Amygdala (tissue), 56 donors: ENCODE measurements at regions not wholly inside any gene's neighbourhood (a gene's known extent, or its start where the extent isn't known, plus 50 kb on each side); places are given as distances from the start of the nearest gene placed in this dataset.
"Not testable (repeated sequence)": the region's sequence is repeated elsewhere in the genome, so short reads cannot be mapped to it uniquely, and the experiment has no call there.

ENCODE experiments used
- DNase-seq, 56 donors: peaks; one replicate each; lab custom pipeline; 2025; lab: John Stamatoyannopoulos, UW

DNA sequence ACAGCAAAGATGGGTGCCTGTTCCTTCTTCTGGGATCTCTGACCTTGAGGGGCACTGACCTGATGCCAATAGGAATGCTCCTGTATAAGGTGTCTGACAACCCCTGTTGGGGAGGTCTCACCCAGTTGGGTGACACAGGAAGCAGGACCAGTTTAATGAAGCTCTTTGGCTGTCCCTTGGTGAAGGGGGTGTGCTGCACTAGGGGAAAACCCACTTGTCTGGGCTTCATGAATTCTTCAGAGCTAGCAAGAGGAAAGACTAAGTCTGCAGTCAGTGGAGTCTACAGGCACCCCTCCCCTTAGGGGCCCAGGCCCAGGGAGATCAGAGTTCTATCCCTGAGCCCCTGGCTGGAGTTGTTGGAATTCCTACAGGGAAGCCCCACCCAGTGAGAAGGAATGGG lies 550.8 kb upstream of the CHAC2 start:
- no peak for DNase-seq

DNA sequence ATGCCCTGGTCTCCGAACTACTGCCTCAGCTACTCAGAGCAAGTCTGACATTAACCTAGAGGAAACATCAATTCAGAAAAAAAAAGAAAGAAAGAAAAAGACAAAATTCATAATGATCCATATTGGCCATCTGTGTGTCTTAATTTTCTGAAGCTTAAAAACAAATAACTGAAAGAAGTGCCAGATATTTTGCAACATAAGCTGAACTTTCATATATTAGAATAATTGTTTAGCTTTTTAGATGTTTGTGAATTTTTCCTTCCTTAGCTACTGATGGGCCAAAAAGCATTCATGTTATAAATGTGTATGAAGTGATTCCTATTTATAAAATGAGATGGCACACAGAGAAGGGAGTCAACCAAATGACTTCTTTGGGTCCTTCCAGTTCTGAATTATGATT lies 555.0 kb upstream of the CHAC2 start:
- DNase-seq = no peak

DNA sequence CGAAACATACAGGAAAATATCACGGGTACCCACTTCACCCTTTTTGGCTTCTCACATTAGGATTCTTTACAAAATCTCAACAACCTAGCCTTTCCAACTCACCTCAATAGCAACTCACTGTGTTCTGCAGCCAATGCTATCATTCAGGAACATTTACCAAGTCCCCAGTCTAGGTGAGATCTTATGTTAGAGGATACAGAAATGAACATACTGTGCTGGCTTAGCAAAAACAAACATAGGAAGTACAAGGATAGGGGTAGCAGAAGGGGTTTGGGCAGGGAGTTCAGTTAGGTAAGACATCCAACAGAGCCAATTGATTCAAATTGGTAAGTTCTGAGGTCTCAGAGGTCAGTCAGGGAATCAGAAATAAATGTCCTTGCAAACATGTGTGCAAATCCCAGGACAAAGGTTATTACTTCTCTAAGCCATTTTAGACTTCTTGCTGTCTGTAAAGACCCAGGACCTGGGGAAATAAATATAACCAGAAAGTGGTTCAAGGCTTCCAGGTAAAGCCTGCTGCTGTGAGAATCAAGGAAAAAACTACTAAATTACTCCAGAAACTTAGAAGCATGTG lies 556.3 kb upstream of the CHAC2 start:
- DNase-seq = no peak

GRCh38 chr2:53210538-53210937 lies 557.1 kb upstream of the CHAC2 start:
- no peak for DNase-seq

DNA sequence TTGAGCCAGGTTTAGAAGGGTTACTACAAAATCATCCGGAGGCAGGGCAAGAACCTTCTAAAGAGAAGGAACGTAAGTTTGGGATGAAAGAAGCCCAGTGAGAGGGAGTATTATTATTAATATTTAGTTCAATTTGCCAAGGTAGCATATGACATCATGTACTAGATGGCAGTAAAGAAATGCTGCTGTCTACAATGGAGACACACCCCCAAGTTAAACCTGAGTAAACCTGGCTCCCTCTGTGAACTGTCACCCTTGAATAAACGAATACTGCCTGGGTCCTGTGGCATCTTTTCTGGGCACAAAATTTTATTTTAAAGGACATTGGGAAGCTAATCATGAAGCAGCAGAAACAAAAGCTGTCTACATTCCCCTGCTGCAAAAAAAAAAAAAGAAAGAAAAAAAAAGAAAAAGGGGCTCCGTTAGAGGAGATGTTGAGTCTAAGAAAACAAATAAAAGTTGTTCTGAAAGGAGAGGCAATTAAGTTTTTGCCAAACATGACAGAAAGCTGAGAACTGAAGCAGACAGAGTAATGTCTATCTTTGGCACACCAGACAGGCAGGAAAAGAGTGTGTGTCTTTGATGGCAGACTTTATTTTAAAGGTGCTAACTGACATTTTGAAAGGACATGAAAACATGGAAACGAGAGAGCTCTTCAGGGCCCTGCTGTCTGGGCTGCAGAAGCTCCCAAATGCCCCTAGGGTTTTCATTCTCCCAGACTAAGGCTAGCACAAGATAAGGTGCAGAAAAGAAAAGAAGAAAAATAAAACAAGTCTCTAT lies 557.7 kb upstream of the CHAC2 start:
- DNase-seq = no peak

- DNase-seq = no peak
These were observed 558.8 kb upstream of the CHAC2 start for GRCh38 chr2:53208815-53209214.

DNA sequence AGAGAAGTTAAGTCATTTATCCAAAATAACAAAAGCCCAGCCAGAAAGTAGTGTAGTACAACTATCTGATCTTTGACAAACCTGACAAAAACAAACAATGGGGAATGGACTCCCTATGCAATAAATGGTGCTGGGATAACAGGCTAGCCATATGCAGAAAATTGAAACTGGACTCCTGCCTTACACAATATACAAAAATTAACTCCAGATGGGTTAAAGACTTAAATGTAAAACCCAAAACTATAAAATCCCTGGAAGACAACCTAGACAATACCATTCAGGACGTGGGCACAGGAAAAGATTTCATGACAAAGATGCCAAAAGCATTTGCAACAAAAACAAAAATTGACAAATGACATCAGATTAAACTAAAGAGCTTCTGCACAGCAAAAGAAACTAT lies 561.4 kb upstream of the CHAC2 start:
- not testable (repeated sequence) for DNase-seq

DNA sequence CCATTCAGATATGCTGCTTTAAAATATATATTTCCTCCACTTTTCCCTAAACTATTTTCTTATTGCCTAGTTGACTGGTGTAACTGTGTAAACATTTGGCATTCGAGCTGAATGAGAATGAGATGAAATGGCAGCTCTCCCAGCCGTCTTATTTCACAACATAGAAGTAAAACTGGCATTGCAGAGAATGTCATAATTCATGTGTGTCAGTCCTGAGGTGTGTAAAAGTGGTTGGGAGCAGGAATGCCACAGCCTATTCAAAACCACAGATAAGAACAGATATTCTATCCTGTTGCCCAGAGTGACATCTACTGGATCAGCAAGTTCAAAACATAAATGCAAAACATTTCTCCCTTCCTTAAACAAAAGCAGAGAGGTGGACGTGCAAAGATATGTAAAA lies 565.5 kb upstream of the CHAC2 start:
- DNase-seq = no peak

GRCh38 chr2:53200072-53200471 lies 567.5 kb upstream of the CHAC2 start:
- DNase-seq = no peak

- no peak for DNase-seq
These were observed 578.6 kb upstream of the CHAC2 start for GRCh38 chr2:53188851-53189510.

- DNase-seq = no peak
These were observed 584.0 kb upstream of the CHAC2 start for GRCh38 chr2:53183581-53183980.

- no peak for DNase-seq
These were observed 585.0 kb upstream of the CHAC2 start for GRCh38 chr2:53182601-53183000.

- no peak for DNase-seq
These were observed 585.8 kb upstream of the CHAC2 start for GRCh38 chr2:53181759-53182158.

DNA sequence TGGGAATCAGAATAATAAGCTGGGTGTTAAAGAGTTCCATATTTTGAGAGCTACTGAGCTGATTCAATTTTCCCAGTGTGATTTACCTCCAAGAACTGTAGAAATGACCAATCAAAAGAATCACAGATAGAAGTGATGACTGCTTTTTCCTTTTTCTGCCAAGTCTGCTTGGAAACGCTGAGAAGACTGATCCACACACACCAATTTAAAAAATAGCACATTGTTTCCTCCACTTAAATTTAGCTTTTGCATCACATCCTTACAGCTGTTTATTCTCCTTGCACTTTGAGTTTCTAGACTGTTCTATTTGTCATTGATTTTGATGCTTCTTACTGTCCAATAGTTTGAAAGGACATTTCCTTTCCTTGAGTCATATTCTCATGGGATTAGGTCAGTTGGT lies 590.3 kb upstream of the CHAC2 start:
- no peak for DNase-seq

- DNase-seq = no peak
These were observed 593.1 kb upstream of the CHAC2 start for GRCh38 chr2:53174539-53174938.

GRCh38 chr2:53173698-53174455 lies 593.7 kb upstream of the CHAC2 start:
- no peak for DNase-seq

DNA sequence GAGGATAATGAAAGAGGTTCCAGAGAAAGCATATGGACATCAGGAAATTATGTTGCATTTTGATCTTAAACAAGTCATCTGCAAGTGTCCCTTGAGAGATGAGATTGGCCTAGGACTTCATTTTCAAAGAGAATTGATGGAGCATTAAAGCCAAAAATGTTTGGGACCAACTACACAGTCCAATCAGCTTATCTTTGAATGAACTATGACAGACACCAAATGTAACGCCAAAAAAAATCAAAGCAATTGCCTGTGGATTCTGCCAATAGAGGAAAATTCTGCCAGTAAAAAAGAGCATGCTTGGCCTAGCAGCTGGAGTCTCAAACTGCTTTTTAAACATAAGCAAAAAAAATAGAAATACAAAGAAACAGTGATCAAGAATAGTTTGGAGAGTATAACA lies 594.5 kb upstream of the CHAC2 start:
- DNase-seq = no peak

DNA sequence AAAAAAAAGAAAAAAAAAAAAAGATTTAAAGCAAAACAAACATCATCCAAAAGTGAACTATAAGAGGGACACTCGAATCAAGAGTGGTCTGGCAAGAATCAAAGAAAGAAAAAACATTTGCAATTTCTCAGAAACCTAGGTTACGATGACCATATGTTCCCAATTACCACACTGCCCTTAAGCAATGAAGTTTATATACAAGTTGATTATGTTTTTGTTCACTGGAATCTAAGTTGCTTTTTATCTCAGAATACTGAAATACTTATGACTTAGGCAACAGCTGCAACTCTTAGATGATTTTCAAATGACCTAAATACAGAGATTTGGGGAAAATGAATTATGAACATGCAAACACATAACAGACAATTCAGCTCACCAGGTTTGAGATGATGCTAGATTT lies 597.1 kb upstream of the CHAC2 start:
- DNase-seq = no peak

DNA sequence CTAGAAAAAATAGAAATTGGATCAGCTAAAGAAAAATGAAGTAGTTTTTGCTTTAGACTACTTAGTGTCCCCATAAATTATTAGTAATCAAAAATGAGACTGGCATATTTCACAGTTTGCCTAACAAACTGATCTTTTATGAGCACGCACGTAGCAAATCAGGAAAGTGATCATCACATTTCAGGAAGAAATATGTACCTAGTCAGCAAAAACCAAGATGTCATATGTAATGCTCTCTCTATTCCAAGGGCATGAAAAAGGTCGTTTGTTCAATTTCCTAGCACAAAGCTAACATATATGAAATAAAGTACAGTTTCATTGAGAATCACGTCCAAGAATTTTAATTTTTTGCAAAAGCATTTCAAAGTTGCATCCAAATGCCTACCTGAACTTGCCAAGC lies 600.4 kb upstream of the CHAC2 start:
- DNase-seq = no peak

DNA sequence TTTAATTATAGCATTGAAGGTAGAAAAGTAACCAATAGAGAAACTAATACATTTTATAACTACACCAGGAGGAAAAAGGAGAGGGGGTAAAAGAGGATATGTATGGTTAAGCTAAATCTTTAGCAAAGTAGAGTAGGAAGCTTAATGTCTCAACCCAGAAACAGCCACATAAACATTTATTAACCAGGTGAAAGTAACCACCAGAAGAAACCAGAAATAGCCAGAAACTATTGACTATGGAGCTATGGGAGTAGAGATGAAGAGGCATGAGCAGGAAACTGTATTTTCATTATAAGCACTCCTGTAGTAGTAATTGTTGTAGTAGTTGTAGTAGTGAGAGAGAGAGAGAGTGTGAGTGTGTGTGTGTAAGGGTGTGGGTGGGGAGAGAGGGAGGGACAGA lies 617.5 kb upstream of the CHAC2 start:
- DNase-seq = no peak

- no peak for DNase-seq
These were observed 619.4 kb upstream of the CHAC2 start for GRCh38 chr2:53148221-53148620.
